ENCODE measurements at regions not wholly inside any gene's neighbourhood (a gene's known extent, or its start where the extent isn't known, plus 50 kb on each side); places are given as distances from the start of the nearest gene placed in this dataset.

GRCh38 chr2:137826373-137827372 lies 137.6 kb upstream of the HNMT start:
- no peaks in the 10 kb centered on the region for H3K27me3 ChIP-seq (ENCODE audit: control insufficient read depth, insufficient read depth, low read length)
- CTCF ChIA-PET, result interaction anchor here (3.5 kb wide), 1 partner anchor 11 kb away, joined by 17 read pairs; no protein-coding TSS in a partner anchor
- no peak for TF ChIP-seq CTCF (IDR thresholded peaks at IDR 0.05; ENCODE audit: insufficient read depth, low read depth, low read length)
- H3K36me3 ChIP-seq (ENCODE audit: control insufficient read depth, insufficient read depth, low read length), result no peaks in the 10 kb centered on the region
- no peak for DNase-seq (ENCODE audit: low read depth)
- POLR2A ChIA-PET, result no interaction called here
- H3K4me3 ChIP-seq (ENCODE audit: low read depth, low read length), result no peak overlapping the region

DNA sequence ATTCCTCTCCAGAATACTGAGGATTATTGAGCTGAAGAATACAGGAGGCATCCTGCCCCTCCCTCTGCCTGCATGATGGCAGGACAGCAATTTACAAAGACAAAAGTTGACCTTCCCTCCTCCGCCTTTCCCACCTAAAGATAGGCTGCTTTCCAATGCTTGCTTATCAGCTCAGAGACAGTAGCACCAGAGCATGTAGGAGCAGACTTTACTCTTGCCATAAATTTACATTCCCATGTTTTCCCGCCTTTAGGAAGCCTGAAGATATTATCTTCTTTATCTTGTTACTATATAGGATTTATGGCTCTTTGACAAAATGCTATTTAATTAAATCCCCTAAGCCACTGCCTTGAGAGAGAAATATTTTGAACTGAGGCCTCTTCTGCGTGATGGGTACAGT lies 135.6 kb upstream of the HNMT start:
- Histone ChIP-seq H3K4me3 (ENCODE audit: low read depth, low read length) (no peak overlapping the region), H3K27me3 (ENCODE audit: control insufficient read depth, insufficient read depth, low read length) (no peaks in the 10 kb centered on the region), H3K36me3 (ENCODE audit: control insufficient read depth, insufficient read depth, low read length) (no peaks in the 10 kb centered on the region)
- ChIA-PET POLR2A (no interaction called here), CTCF (interaction anchor here (3.5 kb wide), 1 partner anchor 10 kb away, joined by 17 read pairs; no protein-coding TSS in a partner anchor)
- DNase-seq (ENCODE audit: low read depth), result no peak
- TF ChIP-seq CTCF (IDR thresholded peaks at IDR 0.05; ENCODE audit: insufficient read depth, low read depth, low read length), result no peak

- Histone ChIP-seq H3K4me3 (ENCODE audit: low read depth, low read length) (no peak overlapping the region), H3K27me3 (ENCODE audit: control insufficient read depth, insufficient read depth, low read length) (no peaks in the 10 kb centered on the region), H3K36me3 (ENCODE audit: control insufficient read depth, insufficient read depth, low read length) (no peaks in the 10 kb centered on the region)
- CTCF ChIA-PET, result interaction anchor here (3.5 kb wide), 1 partner anchor 9 kb away, joined by 17 read pairs; no protein-coding TSS in a partner anchor
- no peak for DNase-seq (ENCODE audit: low read depth)
- POLR2A ChIA-PET, result no interaction called here
- no peak for TF ChIP-seq CTCF (IDR thresholded peaks at IDR 0.05; ENCODE audit: insufficient read depth, low read depth, low read length)
Observed at GRCh38 chr2:137829251-137829650, 135.0 kb upstream of the HNMT start.

DNA sequence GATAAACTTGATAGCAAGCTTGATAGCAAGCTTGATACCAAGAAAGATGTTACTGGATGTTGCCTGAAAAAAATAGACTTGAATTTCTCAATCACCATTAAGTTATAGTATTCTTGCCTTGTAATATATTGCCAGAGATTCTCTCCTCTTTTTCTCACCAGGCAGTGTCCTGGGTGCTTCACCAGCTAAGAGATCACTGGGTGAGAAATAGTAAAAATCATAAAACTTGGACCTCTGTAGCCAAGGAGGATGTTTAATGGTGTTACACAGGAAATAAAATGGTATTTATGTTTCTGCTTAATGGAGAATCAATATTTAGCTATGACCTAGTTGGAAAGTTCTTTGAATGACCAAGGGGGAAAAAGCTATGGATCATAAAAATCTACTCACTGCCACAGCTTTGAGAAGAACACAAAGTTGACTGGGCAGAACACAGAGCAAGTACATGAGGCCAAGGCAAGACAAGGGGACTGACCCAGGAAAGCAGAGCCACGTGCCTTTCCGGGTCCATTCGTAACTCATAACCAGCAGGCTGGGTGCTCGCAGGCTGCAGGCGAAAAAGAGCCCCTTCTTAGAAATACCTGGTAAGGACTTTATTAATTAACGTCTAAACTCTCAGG lies 129.4 kb upstream of the HNMT start:
- Histone ChIP-seq H3K4me3 (ENCODE audit: low read depth, low read length) (no peak overlapping the region), H3K36me3 (ENCODE audit: control insufficient read depth, insufficient read depth, low read length) (no peaks in the 10 kb centered on the region), H3K27me3 (ENCODE audit: control insufficient read depth, insufficient read depth, low read length) (no peaks in the 10 kb centered on the region)
- no peak for DNase-seq (ENCODE audit: low read depth)
- CTCF ChIA-PET, result interaction anchor here (1.1 kb wide), 1 partner anchor 1411 kb away, joined by 4 read pairs; no protein-coding TSS in a partner anchor
- no peak for TF ChIP-seq CTCF (IDR thresholded peaks at IDR 0.05; ENCODE audit: insufficient read depth, low read depth, low read length)
- POLR2A ChIA-PET, result no interaction called here

DNA sequence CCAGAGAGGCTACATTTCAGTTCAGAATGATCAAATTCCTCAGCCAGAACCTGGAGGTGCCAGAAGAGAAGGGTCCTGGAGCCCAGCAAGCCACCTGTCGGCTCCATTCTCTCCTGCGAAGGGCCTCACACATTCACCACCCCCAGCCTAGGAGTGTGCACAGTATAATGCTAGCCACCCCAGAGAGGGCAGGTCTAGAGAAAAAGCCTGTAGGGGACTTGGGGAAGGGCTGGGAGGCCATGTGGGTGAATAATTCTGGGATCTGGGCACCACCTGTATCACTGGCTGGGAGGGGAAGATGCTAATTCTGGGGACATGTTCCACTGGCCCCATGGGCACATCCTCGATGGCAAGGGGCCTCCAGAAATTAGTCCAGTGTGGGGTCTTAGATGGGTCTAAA lies 127.6 kb upstream of the HNMT start:
- CTCF ChIA-PET, result interaction anchor here (1.8 to 2.6 kb wide), 2 partner anchors 8 to 1418 kb away, joined by 5 to 17 read pairs; no protein-coding TSS in a partner anchor
- no peak for DNase-seq (ENCODE audit: low read depth)
- POLR2A ChIA-PET, result no interaction called here
- H3K36me3 ChIP-seq (ENCODE audit: control insufficient read depth, insufficient read depth, low read length), result no peaks in the 10 kb centered on the region
- no peak for TF ChIP-seq CTCF (IDR thresholded peaks at IDR 0.05; ENCODE audit: insufficient read depth, low read depth, low read length)
- no peak overlapping the region for H3K4me3 ChIP-seq (ENCODE audit: low read depth, low read length)
- H3K27me3 ChIP-seq (ENCODE audit: control insufficient read depth, insufficient read depth, low read length), result no peaks in the 10 kb centered on the region
